Fibroblast of mammary gland (primary cell): ENCODE measurements at regions not wholly inside any gene's neighbourhood (a gene's known extent, or its start where the extent isn't known, plus 50 kb on each side); places are given as distances from the start of the nearest gene placed in this dataset.

Experiments used
- DNase-seq: peaks from one replicate; pipeline ENCODE4 v3.0.0-alpha.2; 2010; ENCODE audit warnings: low read depth
- H3K4me3 ChIP-seq: 2 replicates; pipeline ENCODE4 v1.5.1; 2011; ENCODE audit warnings: low read depth, mild to moderate bottlenecking, low read length, moderate library complexity; ENCODE audit not compliant: control insufficient read depth
- TF ChIP-seq, protein P1 (sequence below): conservative IDR thresholded peaks from 2 replicates; pipeline ENCODE4 v1.5.1; 2011; ENCODE audit warnings: low read depth, low read length, inconsistent platforms; ENCODE audit not compliant: control insufficient read depth, insufficient read depth

DNA sequence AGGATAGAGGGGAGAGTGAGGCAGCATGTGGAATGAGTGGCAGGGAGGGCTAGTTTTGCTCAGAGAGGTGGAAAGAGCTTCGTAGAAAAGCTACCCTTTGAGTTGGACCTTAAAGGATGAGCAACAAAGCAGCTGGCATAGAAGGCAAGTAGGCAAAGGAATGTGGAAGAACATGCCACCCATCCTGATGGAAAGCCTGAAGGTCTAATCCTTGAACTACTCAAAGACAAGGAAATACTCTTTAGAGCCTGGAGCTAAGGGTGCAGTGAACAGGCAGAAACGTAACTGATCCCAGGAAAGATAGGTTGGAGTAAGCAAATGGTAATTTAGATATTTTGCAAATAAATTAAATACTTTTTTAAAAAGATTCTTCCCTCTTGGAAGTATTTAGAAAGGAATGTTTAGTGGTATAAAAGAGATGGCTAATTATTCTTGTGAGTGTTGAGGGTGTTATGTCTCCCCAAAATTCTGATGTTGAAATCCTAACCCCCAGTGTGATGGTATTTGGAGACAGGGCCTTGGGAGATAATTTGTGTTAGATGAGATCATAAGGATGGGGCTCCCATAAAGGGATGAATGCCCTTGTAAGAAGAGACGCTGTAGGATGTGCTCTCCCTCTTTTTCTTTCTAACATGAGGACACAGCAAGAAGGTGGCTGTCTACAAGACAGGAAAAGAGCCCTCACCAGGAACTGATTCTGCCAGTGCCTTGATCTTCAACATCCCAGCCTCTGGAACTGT is 308.1 kb upstream of the RUNX1 start:
- TF ChIP-seq, protein P1, sequence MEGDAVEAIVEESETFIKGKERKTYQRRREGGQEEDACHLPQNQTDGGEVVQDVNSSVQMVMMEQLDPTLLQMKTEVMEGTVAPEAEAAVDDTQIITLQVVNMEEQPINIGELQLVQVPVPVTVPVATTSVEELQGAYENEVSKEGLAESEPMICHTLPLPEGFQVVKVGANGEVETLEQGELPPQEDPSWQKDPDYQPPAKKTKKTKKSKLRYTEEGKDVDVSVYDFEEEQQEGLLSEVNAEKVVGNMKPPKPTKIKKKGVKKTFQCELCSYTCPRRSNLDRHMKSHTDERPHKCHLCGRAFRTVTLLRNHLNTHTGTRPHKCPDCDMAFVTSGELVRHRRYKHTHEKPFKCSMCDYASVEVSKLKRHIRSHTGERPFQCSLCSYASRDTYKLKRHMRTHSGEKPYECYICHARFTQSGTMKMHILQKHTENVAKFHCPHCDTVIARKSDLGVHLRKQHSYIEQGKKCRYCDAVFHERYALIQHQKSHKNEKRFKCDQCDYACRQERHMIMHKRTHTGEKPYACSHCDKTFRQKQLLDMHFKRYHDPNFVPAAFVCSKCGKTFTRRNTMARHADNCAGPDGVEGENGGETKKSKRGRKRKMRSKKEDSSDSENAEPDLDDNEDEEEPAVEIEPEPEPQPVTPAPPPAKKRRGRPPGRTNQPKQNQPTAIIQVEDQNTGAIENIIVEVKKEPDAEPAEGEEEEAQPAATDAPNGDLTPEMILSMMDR = no peak
- no peak overlapping the region for H3K4me3 ChIP-seq
- DNase-seq = no peak

DNA sequence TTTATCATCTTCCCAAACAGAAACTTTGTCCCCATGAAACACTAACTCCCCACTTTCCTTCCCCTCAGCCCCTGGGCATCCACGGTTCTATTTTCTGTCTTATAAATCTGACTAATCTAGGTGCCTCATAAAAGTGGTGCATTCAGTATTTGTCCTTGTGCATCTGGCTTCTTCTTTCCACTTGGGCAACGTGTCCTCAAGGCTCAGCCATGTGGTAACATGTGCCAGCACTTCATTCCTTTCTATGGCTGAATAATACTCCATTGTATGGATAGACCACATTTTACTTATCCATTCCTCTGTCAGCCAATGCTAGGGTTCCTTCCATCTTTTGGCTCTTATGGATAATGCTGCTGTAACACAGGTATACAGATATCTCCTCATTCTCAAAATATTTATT is 305.0 kb upstream of the RUNX1 start:
- DNase-seq = no peak
- TF ChIP-seq, protein P1 = no peak
- H3K4me3 ChIP-seq = no peak overlapping the region

DNA sequence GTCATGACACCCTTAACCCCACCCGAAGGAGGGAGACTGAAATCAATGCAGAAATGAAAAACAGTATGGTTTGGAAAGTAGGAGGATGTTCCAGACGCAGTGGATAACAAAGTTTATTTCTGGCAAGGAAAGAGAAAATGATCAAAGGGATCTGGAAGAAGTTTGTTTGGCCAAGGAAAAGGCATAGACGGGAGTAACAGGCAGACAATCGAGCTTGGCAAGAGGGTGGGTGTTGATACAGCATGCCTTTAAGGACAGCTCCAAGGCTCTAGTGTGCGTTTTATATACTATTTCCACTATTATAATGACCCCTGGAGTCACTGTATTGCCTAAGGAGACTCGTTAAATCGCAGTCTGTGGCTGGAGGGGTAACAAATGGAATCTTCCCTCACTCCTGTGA is 303.7 kb upstream of the RUNX1 start:
- TF ChIP-seq, protein P1 = no peak
- H3K4me3 ChIP-seq = no peak overlapping the region
- DNase-seq = no peak

DNA sequence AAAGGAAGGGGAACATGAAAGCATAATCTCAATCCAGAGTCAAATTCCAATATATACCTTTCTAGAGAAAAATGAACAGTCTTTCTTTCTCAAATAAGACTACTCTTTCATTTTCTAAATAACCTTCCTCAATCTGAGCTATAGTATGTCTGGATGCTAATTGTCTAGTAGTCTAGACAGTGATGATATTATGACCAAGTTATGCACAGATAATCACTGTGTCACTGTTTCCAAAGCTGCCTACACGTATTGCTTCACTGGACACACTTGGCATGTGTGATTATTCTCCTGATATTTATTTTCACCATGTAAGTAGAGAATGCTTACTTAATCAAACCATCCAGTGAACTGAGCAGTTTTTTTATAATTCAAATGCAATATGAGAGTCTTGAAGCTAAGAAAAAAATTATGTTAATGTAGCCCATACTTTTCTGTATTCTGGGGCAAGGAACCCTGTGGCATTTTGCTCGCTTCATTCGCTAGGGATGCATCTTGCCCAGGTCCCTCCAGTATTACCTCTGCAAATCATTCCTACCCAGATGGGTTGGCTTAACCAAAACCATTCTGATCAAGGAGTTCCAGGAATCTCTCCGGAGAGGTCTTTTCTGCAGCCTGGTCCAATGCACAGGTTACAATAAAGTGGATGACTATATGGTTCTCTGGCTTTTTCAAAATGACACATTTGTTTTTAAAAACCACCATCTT is 303.1 kb upstream of the RUNX1 start:
- TF ChIP-seq, protein P1 = no peak
- H3K4me3 ChIP-seq = no peak overlapping the region
- DNase-seq = peak; percentile 75

DNA sequence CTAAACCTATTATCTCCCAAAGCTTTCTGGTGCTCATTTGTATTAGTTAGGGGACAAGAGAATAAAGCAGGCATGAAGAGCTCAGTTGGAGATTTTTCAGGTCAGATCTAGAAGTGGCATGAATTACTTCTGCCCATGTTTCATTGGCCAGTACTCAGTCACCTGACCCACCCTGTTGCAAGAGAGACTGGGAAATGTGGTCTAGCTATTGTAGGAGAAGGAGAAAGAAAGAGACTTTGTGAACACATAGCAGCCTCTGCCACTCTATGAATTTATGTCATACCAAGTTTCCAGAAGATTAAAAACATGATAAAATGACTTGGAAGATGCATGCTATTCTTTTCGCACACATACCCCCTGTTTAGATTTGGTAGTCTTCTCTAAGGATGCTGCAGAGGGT is 302.3 kb upstream of the RUNX1 start:
- DNase-seq = no peak
- no peak overlapping the region for H3K4me3 ChIP-seq
- TF ChIP-seq, protein P1 = no peak

DNA sequence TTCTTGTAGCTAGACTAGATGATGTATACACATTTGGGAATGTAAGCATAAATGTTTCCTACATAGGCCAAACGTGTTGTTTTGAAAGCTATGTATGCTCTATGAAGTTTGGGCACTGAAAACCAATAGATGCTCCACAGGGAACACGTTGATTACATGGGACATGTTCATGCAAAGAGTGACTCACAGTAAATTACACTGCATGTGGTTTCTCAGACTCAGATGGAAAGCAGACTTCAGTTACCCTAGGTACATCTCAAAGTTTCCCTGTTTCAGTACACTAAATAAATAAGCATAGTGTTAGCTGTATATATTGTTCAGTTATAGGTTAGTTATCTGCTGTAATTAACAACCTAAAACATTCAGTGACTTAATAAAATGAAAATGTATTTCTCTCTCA is 301.9 kb upstream of the RUNX1 start:
- TF ChIP-seq, protein P1 = no peak
- H3K4me3 ChIP-seq = no peak overlapping the region
- peak; percentile 36 for DNase-seq
